Heart left ventricle (tissue), 13 donors: ENCODE measurements at regions not wholly inside any gene's neighbourhood (a gene's known extent, or its start where the extent isn't known, plus 50 kb on each side); places are given as distances from the start of the nearest gene placed in this dataset.

Source experiments
- CTCF ChIP-seq, 12 donors: fragments of 200-600 bp; sonication (generic) in 4 of 12; IDR thresholded peaks; one replicate each; pipeline versions ENCODE4 v1.5.0 to v1.8.0; 2018 to 2022; ENCODE audit warnings: antibody characterized with exemption in 12 of 12, mild to moderate bottlenecking in 5 of 12
- POLR2A ChIP-seq, 2 donors: fragments of 450-650 bp; IDR thresholded peaks; one replicate each; pipeline ENCODE4 v1.6.1; 2017; ENCODE audit warnings: antibody characterized with exemption in 2 of 2, mild to moderate bottlenecking in 2 of 2, moderate library complexity in 2 of 2
- donor health status: ischemic (EF 13 %, LVEDD 7.1; RV severe dilation, severe dysfunction).
- donor health status: DM: no; HTN: yes; CAD: no.
- donor health status: DM: no; HTN: no; CAD: no.
- donor health status: ischemic (EF 25% LVEDD 6.9; RV normal size, moderate dysfunction).
- donor health status: ischemic (EF 25% LVEDD 5.7; RV mildly dilated, moderate dysfunction).
- donor health status: ischemic (EF 35%, LVEDD 5.7; RV mildly dilated, moderate dysfunction).
- donor health status: nonischemic (EF 11% LVEDD 7.7; RV severe dilation, severe dysfunction).
- donor health status: DM: yes; HTN: yes; CAD: no.
- donor health status: PGD.
- donor health status: ischemic (EF 29% LVEDD 5.4; RV normal size, mild dysfunction).
- donor health status: nonischemic (EF 23%, LVEDD 6.1; RV moderate dilation, normal function).

- TF ChIP-seq CTCF (IDR thresholded peaks at IDR 0.05) = no peak
- no peak for TF ChIP-seq POLR2A (IDR thresholded peaks at IDR 0.05)
These were observed 196.9 kb downstream of the ANAPC10 start for GRCh38 chr4:144901141-144901540.
